ENCODE measurements at regions not wholly inside any gene's neighbourhood (a gene's known extent, or its start where the extent isn't known, plus 50 kb on each side); places are given as distances from the start of the nearest gene placed in this dataset.

DNA sequence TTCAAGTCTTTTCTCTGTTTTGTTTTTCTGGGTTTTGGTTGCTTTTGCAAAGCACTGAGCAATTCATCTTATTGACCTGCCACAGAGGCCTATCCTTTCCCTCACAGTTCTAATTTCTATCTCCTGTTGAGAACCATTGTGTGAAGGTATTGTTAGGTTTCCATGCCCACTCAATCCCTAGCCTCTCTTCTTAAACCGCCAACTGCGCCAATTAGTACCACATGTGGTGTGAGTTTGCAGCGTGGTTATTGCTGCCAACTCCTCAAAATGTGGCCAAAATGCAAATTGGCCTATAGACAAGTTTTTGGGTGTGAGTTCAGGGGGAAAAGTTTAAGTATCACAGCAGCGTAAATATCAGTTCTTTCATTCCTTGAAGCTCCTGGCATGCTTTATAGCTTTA lies 232.6 kb downstream of the FLRT2 start:
- DNase-seq (no peak), ATAC-seq (ENCODE audit: low read depth) (no peak)
- H2BK15ac ChIP-seq (ENCODE audit: low read depth, low read length): no peak overlapping the region
- H2AK5ac ChIP-seq (ENCODE audit: low read depth, low read length): no peak overlapping the region
- H2BK120ac ChIP-seq (ENCODE audit: low read depth, low read length): no peak overlapping the region
- dilution Hi-C loops (cut with HindIII; ENCODE audit: low sequenced_read_pairs, unreplicated experiment): no loop called here
- no peak overlapping the region for H3K27ac ChIP-seq (ENCODE audit: insufficient read depth, low read length)
- H3K18ac ChIP-seq (ENCODE audit: low read depth, low read length): no peak overlapping the region
- no peak overlapping the region for H3K4me2 ChIP-seq (ENCODE audit: low read depth, low read length)
- H3K56ac ChIP-seq (ENCODE audit: extremely low read depth, insufficient read depth, low read length): no peak overlapping the region
- H3K79me1 ChIP-seq (ENCODE audit: low read depth in 1 of 2, low read length in 2 of 2): no peaks in the 10 kb centered on the region
- no peak overlapping the region for H4K8ac ChIP-seq (ENCODE audit: low read depth in 2 of 2, low read length in 2 of 2)
- no peak overlapping the region for H4K5ac ChIP-seq (ENCODE audit: low read depth, low read length)
- POLR2A ChIA-PET (ENCODE audit: unreplicated experiment): no interaction called here
- no peak overlapping the region for H3K4me3 ChIP-seq (ENCODE audit: insufficient read depth, low read depth, low read length)
- in situ Hi-C loops (cut with MboI; ENCODE audit: low sequenced_read_pairs): no loop called here
- H4K91ac ChIP-seq (ENCODE audit: insufficient read depth, low read depth, low read length): no peak overlapping the region
- H4K20me1 ChIP-seq (ENCODE audit: insufficient read depth, low read length): no peaks in the 10 kb centered on the region
- no peak for TF ChIP-seq BHLHE40 (IDR thresholded peaks at IDR 0.05; ENCODE audit: low read depth, low read length)
- TF ChIP-seq FOS (IDR thresholded peaks at IDR 0.05; ENCODE audit: low read depth, low read length): no peak
- H3K9ac ChIP-seq (ENCODE audit: low read depth, low read length): no peak overlapping the region
- no peak overlapping the region for H3K23ac ChIP-seq (ENCODE audit: low read depth, low read length)
- no peak overlapping the region for H2BK5ac ChIP-seq (ENCODE audit: low read depth, low read length, poor library complexity, severe bottlenecking)
- BruUV-seq (replicated peaks): no TSS peak
- H3K4ac ChIP-seq (ENCODE audit: low read depth, low read length): no peak overlapping the region
- H3K9me3 ChIP-seq (ENCODE audit: control insufficient read depth, insufficient read depth, low read length): no peaks in the 10 kb centered on the region
- no peaks in the 10 kb centered on the region for H3K36me3 ChIP-seq (ENCODE audit: control insufficient read depth, insufficient read depth, low read length)
- no peak overlapping the region for H2BK20ac ChIP-seq (ENCODE audit: low read depth, low read length)
- WGBS, 2 experiments (ENCODE audit: extremely low coverage in 2 of 2, insufficient read length in 1 of 2): 60% methylated on average over 1 of the region's 4 CpGs; no CpG with 5 or more reads in 1 of the 2 experiments
- H3K4me1 ChIP-seq (ENCODE audit: control insufficient read depth, insufficient read depth, low read length): no peaks in the 10 kb centered on the region
- H3K9me1 ChIP-seq (ENCODE audit: insufficient read depth, low read length): no peaks in the 10 kb centered on the region
- H2AFZ ChIP-seq (replicated peaks; ENCODE audit: low read length, poor library complexity): no peak overlapping the region
- no peak overlapping the region for H3K14ac ChIP-seq (replicated peaks; ENCODE audit: low read depth, low read length)
- H3K27me3 ChIP-seq (ENCODE audit: control insufficient read depth, insufficient read depth, low read length): no peaks in the 10 kb centered on the region
- intact Hi-C loops (cut with micrococcal nuclease): no loop called here
- H2AK9ac ChIP-seq (replicated peaks; ENCODE audit: low read depth, low read length, poor library complexity): no peak overlapping the region
- CTCF ChIA-PET: no interaction called here

All from IMR-90 (cell line).